HG02885 (cell line): ENCODE measurements at regions not wholly inside any gene's neighbourhood (a gene's known extent, or its start where the extent isn't known, plus 50 kb on each side); places are given as distances from the start of the nearest gene placed in this dataset.

Experiments used
- ATAC-seq: cut with Tn5 transposase; IDR thresholded peaks from one replicate; pipeline ENCODE4 v1.9.1; 2021; ENCODE audit warnings: mild to moderate bottlenecking; ENCODE audit not compliant: unreplicated experiment, poor library complexity

- ATAC-seq: no peak
Measured at GRCh38 chr12:118467641-118468305, 91.4 kb downstream of the SUDS3 start.

GRCh38 chr12:118472940-118473339 is 96.6 kb downstream of the SUDS3 start:
- no peak for ATAC-seq

- ATAC-seq: no peak
Measured at GRCh38 chr12:118480235-118480634, 103.9 kb downstream of the SUDS3 start.

GRCh38 chr12:118488034-118488433 is 111.7 kb downstream of the SUDS3 start:
- ATAC-seq: no peak

GRCh38 chr12:118493962-118494361 is 117.6 kb downstream of the SUDS3 start:
- no peak for ATAC-seq

GRCh38 chr12:118494776-118495175 is 118.4 kb downstream of the SUDS3 start:
- ATAC-seq: no peak

- ATAC-seq: no peak
Measured at GRCh38 chr12:118495296-118495695, 118.9 kb downstream of the SUDS3 start.

- ATAC-seq: no peak
Measured at GRCh38 chr12:118498171-118498570, 121.8 kb downstream of the SUDS3 start.

- no peak for ATAC-seq
Measured at GRCh38 chr12:118500299-118500698, 123.9 kb downstream of the SUDS3 start.

GRCh38 chr12:118501489-118501888 is 125.1 kb downstream of the SUDS3 start:
- no peak for ATAC-seq

- no peak for ATAC-seq
Measured at GRCh38 chr12:118503476-118503875, 127.1 kb downstream of the SUDS3 start.

- ATAC-seq: no peak
Measured at GRCh38 chr12:118512669-118513068, 136.3 kb downstream of the SUDS3 start.

GRCh38 chr12:118513611-118514010 is 137.3 kb downstream of the SUDS3 start:
- no peak for ATAC-seq

- no peak for ATAC-seq
Measured at GRCh38 chr12:118514297-118514696, 137.9 kb downstream of the SUDS3 start.

- ATAC-seq: no peak
Measured at GRCh38 chr12:118520214-118521035, 144.1 kb downstream of the SUDS3 start.

- ATAC-seq: no peak
Measured at GRCh38 chr12:118521036-118521370, 144.6 kb downstream of the SUDS3 start.

- ATAC-seq: no peak
Measured at GRCh38 chr12:118524446-118524845, 148.1 kb downstream of the SUDS3 start.

- ATAC-seq: no peak
Measured at GRCh38 chr12:118525216-118525615, 148.9 kb downstream of the SUDS3 start.

GRCh38 chr12:118526255-118527095 is 150.1 kb downstream of the SUDS3 start:
- ATAC-seq: no peak

- ATAC-seq: no peak
Measured at GRCh38 chr12:118527310-118527709, 151.0 kb downstream of the SUDS3 start.

- ATAC-seq: no peak
Measured at GRCh38 chr12:118528625-118529024, 152.3 kb downstream of the SUDS3 start.
